ENCODE measurements at regions not wholly inside any gene's neighbourhood (a gene's known extent, or its start where the extent isn't known, plus 50 kb on each side); places are given as distances from the start of the nearest gene placed in this dataset.

DNA sequence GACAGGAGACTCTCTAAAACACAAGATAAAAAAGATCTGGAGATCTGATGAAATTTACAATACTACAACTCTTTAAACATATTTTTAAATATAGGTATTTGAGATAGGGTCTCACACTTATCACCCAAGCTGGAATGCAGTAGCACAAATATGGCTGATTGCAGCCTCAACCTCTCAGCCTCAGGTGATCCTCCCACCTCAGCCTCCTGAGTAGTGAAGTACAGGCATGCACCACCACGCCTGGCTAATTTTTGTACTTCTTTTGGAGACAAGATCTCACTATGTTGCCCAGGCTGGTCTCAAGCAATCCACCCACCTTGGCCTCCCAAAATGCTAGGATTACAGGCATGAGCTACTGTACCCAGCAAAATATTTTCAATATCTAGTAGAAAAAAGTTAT lies 170.0 kb upstream of the NR5A2 start:
- Histone ChIP-seq H3K9me3 (ENCODE audit: insufficient read depth, low read length) (no peaks in the 10 kb centered on the region), H3K4me2 (ENCODE audit: low read depth, low read length, poor library complexity, severe bottlenecking) (no peak overlapping the region), H3K27ac (ENCODE audit: low read depth, low read length) (no peak overlapping the region), H3K27me3 (ENCODE audit: low read length) (no peaks in the 10 kb centered on the region), H3K4me3 (ENCODE audit: insufficient read depth, low read length, poor library complexity, severe bottlenecking) (no peak overlapping the region), H3F3A (ENCODE audit: insufficient read depth) (no peaks in the 10 kb centered on the region), H3K9me2 (replicated peaks; ENCODE audit: insufficient read depth, low read length) (no peaks in the 10 kb centered on the region), H4K20me1 (ENCODE audit: low read depth, low read length) (no peaks in the 10 kb centered on the region), H2AFZ (ENCODE audit: low read depth, low read length, severe bottlenecking) (no peak overlapping the region), H3K36me3 (ENCODE audit: low read length) (no peaks in the 10 kb centered on the region), H3K79me2 (ENCODE audit: insufficient read depth, low read length) (no peaks in the 10 kb centered on the region), H3K9ac (ENCODE audit: low read length) (no peak overlapping the region)
- TF ChIP-seq EZH2phosphoT487 (conservative IDR thresholded peaks at IDR 0.05; ENCODE audit: low read length), result no peak
- TF ChIP-seq, protein P1, sequence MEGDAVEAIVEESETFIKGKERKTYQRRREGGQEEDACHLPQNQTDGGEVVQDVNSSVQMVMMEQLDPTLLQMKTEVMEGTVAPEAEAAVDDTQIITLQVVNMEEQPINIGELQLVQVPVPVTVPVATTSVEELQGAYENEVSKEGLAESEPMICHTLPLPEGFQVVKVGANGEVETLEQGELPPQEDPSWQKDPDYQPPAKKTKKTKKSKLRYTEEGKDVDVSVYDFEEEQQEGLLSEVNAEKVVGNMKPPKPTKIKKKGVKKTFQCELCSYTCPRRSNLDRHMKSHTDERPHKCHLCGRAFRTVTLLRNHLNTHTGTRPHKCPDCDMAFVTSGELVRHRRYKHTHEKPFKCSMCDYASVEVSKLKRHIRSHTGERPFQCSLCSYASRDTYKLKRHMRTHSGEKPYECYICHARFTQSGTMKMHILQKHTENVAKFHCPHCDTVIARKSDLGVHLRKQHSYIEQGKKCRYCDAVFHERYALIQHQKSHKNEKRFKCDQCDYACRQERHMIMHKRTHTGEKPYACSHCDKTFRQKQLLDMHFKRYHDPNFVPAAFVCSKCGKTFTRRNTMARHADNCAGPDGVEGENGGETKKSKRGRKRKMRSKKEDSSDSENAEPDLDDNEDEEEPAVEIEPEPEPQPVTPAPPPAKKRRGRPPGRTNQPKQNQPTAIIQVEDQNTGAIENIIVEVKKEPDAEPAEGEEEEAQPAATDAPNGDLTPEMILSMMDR (IDR thresholded peaks at IDR 0.05; ENCODE audit: insufficient read depth, low read length, poor library complexity, severe bottlenecking), result no peak

- no peaks in the 10 kb centered on the region for H3K79me2 ChIP-seq (ENCODE audit: insufficient read depth, low read length)
- TF ChIP-seq EZH2phosphoT487 (conservative IDR thresholded peaks at IDR 0.05; ENCODE audit: low read length), result no peak
- TF ChIP-seq, protein P1 (IDR thresholded peaks at IDR 0.05; ENCODE audit: insufficient read depth, low read length, poor library complexity, severe bottlenecking), result no peak
These were observed 169.3 kb upstream of the NR5A2 start for GRCh38 chr1:199858171-199858570.

GRCh38 chr1:199858856-199859255 lies 168.7 kb upstream of the NR5A2 start:
- Histone ChIP-seq H3K36me3 (ENCODE audit: low read length) (no peaks in the 10 kb centered on the region), H3K4me2 (ENCODE audit: low read depth, low read length, poor library complexity, severe bottlenecking) (no peak overlapping the region), H3K79me2 (ENCODE audit: insufficient read depth, low read length) (no peaks in the 10 kb centered on the region), H3K9me2 (replicated peaks; ENCODE audit: insufficient read depth, low read length) (no peaks in the 10 kb centered on the region), H3F3A (ENCODE audit: insufficient read depth) (no peaks in the 10 kb centered on the region), H3K27me3 (ENCODE audit: low read length) (no peaks in the 10 kb centered on the region), H2AFZ (ENCODE audit: low read depth, low read length, severe bottlenecking) (no peak overlapping the region), H3K27ac (ENCODE audit: low read depth, low read length) (no peak overlapping the region), H3K9me3 (ENCODE audit: insufficient read depth, low read length) (no peaks in the 10 kb centered on the region), H3K9ac (ENCODE audit: low read length) (no peak overlapping the region), H3K4me3 (ENCODE audit: insufficient read depth, low read length, poor library complexity, severe bottlenecking) (no peak overlapping the region), H4K20me1 (ENCODE audit: low read depth, low read length) (no peaks in the 10 kb centered on the region)
- TF ChIP-seq EZH2phosphoT487 (conservative IDR thresholded peaks at IDR 0.05; ENCODE audit: low read length), result no peak
- TF ChIP-seq, protein P1 (IDR thresholded peaks at IDR 0.05; ENCODE audit: insufficient read depth, low read length, poor library complexity, severe bottlenecking), result no peak

More at GRCh38 chr1:199858171-199858570, 169.3 kb upstream of the NR5A2 start:
- Histone ChIP-seq H3K27me3 (ENCODE audit: low read length) (no peaks in the 10 kb centered on the region), H3F3A (ENCODE audit: insufficient read depth) (no peaks in the 10 kb centered on the region), H3K36me3 (ENCODE audit: low read length) (no peaks in the 10 kb centered on the region), H4K20me1 (ENCODE audit: low read depth, low read length) (no peaks in the 10 kb centered on the region), H3K4me2 (ENCODE audit: low read depth, low read length, poor library complexity, severe bottlenecking) (no peak overlapping the region), H3K9ac (ENCODE audit: low read length) (no peak overlapping the region), H3K4me3 (ENCODE audit: insufficient read depth, low read length, poor library complexity, severe bottlenecking) (no peak overlapping the region), H3K9me2 (replicated peaks; ENCODE audit: insufficient read depth, low read length) (no peaks in the 10 kb centered on the region), H2AFZ (ENCODE audit: low read depth, low read length, severe bottlenecking) (no peak overlapping the region), H3K27ac (ENCODE audit: low read depth, low read length) (no peak overlapping the region), H3K9me3 (ENCODE audit: insufficient read depth, low read length) (no peaks in the 10 kb centered on the region)
